ENCODE measurements at regions not wholly inside any gene's neighbourhood (a gene's known extent, or its start where the extent isn't known, plus 50 kb on each side); places are given as distances from the start of the nearest gene placed in this dataset.

DNA sequence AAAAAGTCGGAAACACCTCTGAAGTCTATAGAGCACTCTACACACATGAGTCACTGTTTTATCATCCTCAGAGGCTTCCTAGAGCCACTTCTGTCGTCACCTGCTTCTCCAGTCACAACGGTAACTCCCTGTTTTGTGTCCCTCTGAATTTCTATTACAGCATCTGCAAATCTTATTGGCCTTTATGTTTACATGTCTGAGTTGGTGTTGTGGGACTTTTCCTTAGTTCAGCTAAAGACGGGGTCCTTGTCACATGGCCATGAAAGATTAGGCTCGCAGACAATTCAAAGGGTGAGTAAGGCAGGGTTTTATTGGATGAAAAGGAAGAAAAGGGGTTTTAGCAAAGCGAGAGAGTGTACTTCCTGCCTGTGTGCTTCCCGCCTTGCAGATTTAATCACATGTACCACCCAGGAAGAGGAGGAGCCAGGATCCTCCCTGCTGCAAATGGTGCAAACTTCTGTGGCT, 185.6 kb downstream of the LPIN1 start:
- no peak overlapping the region for H3K4me2 ChIP-seq (ENCODE audit: control insufficient read depth, extremely low read depth, insufficient read depth, low read depth, low read length)
- H3K79me2 ChIP-seq (ENCODE audit: control insufficient read depth, insufficient read depth, low read length), result no peaks in the 10 kb centered on the region
- H3K27me3 ChIP-seq (ENCODE audit: control insufficient read depth, extremely low read depth, insufficient read depth, low read length), result no peaks in the 10 kb centered on the region
- no peaks in the 10 kb centered on the region for H3K9me1 ChIP-seq (ENCODE audit: control insufficient read depth, extremely low read depth, insufficient read depth, low read length)
- no peaks in the 10 kb centered on the region for H3K4me1 ChIP-seq (ENCODE audit: control insufficient read depth, extremely low read depth, insufficient read depth, low read length)
- dilution Hi-C loops (cut with MboI; ENCODE audit: extremely low pct_ligation_motif_present, low sequenced_read_pairs), result no loop called here
- no peaks in the 10 kb centered on the region for H4K20me1 ChIP-seq (ENCODE audit: control insufficient read depth, extremely low read depth, insufficient read depth, low read length)
- no peak overlapping the region for H3K27ac ChIP-seq (ENCODE audit: control insufficient read depth, insufficient read depth, low read length)
- H2AFZ ChIP-seq (ENCODE audit: control insufficient read depth, low read length), result no peak overlapping the region
- no peaks in the 10 kb centered on the region for H3K9me3 ChIP-seq (ENCODE audit: control insufficient read depth, low read depth, low read length)
- no peak overlapping the region for H3K4me3 ChIP-seq (ENCODE audit: control insufficient read depth in 2 of 3, extremely low read depth in 1 of 3, insufficient read depth in 2 of 3, low read depth in 1 of 3, low read length in 3 of 3)
- DNase-seq (ENCODE audit: low read depth, low spot score), result no peak
- H3K9ac ChIP-seq (ENCODE audit: control insufficient read depth, extremely low read depth, insufficient read depth, low read length), result no peak overlapping the region
- no peak for FAIRE-seq
- H3K36me3 ChIP-seq (ENCODE audit: control insufficient read depth in 2 of 2, extremely low read depth in 1 of 2, insufficient read depth in 2 of 2, low read length in 2 of 2), result no peaks in the 10 kb centered on the region
- TF ChIP-seq EZH2 (IDR thresholded peaks at IDR 0.05; ENCODE audit: low read length), result no peak
- TF ChIP-seq, protein P1, sequence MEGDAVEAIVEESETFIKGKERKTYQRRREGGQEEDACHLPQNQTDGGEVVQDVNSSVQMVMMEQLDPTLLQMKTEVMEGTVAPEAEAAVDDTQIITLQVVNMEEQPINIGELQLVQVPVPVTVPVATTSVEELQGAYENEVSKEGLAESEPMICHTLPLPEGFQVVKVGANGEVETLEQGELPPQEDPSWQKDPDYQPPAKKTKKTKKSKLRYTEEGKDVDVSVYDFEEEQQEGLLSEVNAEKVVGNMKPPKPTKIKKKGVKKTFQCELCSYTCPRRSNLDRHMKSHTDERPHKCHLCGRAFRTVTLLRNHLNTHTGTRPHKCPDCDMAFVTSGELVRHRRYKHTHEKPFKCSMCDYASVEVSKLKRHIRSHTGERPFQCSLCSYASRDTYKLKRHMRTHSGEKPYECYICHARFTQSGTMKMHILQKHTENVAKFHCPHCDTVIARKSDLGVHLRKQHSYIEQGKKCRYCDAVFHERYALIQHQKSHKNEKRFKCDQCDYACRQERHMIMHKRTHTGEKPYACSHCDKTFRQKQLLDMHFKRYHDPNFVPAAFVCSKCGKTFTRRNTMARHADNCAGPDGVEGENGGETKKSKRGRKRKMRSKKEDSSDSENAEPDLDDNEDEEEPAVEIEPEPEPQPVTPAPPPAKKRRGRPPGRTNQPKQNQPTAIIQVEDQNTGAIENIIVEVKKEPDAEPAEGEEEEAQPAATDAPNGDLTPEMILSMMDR (optimal IDR thresholded peaks at IDR 0.05 in 1 of 3, IDR thresholded peaks at IDR 0.05 in 1 of 3, conservative IDR thresholded peaks at IDR 0.05 in 1 of 3; ENCODE audit: extremely low read depth in 1 of 3, insufficient read depth in 2 of 3, low read length in 3 of 3), result no peak

DNA sequence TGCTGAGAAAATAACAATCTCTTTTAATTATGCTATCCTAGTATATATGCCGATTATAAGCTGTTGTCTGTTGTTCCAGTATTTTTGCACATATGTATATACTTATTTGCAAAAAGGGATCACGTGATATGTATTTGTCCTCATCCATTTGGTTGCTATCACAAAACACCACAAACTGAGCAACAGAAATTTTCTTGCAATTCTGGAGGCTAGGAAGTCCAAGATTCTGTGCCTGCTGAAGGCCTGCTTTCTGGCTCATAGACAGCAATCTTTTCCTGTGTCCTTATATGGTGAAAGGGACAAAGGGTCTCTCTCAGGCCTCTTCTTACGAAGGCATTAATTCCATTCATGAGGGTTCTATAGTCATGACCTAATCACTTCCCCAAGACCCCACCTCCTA, 186.5 kb downstream of the LPIN1 start:
- TF ChIP-seq, protein P1 (optimal IDR thresholded peaks at IDR 0.05 in 1 of 3, IDR thresholded peaks at IDR 0.05 in 1 of 3, conservative IDR thresholded peaks at IDR 0.05 in 1 of 3; ENCODE audit: extremely low read depth in 1 of 3, insufficient read depth in 2 of 3, low read length in 3 of 3), result no peak
- no peak for TF ChIP-seq EZH2 (IDR thresholded peaks at IDR 0.05; ENCODE audit: low read length)
- FAIRE-seq (no peak), DNase-seq (ENCODE audit: low read depth, low spot score) (no peak)
- Histone ChIP-seq H4K20me1 (ENCODE audit: control insufficient read depth, extremely low read depth, insufficient read depth, low read length) (no peaks in the 10 kb centered on the region), H3K27me3 (ENCODE audit: control insufficient read depth, extremely low read depth, insufficient read depth, low read length) (no peaks in the 10 kb centered on the region), H2AFZ (ENCODE audit: control insufficient read depth, low read length) (no peak overlapping the region), H3K4me3 (ENCODE audit: control insufficient read depth in 2 of 3, extremely low read depth in 1 of 3, insufficient read depth in 2 of 3, low read depth in 1 of 3, low read length in 3 of 3) (no peak overlapping the region), H3K9ac (ENCODE audit: control insufficient read depth, extremely low read depth, insufficient read depth, low read length) (no peak overlapping the region), H3K9me3 (ENCODE audit: control insufficient read depth, low read depth, low read length) (no peaks in the 10 kb centered on the region), H3K4me1 (ENCODE audit: control insufficient read depth, extremely low read depth, insufficient read depth, low read length) (peaks cover 5% of the 10 kb centered on the region), H3K9me1 (ENCODE audit: control insufficient read depth, extremely low read depth, insufficient read depth, low read length) (no peaks in the 10 kb centered on the region), H3K4me2 (ENCODE audit: control insufficient read depth, extremely low read depth, insufficient read depth, low read depth, low read length) (no peak overlapping the region), H3K36me3 (ENCODE audit: control insufficient read depth in 2 of 2, extremely low read depth in 1 of 2, insufficient read depth in 2 of 2, low read length in 2 of 2) (no peaks in the 10 kb centered on the region), H3K79me2 (ENCODE audit: control insufficient read depth, insufficient read depth, low read length) (no peaks in the 10 kb centered on the region), H3K27ac (ENCODE audit: control insufficient read depth, insufficient read depth, low read length) (no peak overlapping the region)
- dilution Hi-C loops (cut with MboI; ENCODE audit: extremely low pct_ligation_motif_present, low sequenced_read_pairs), result no loop called here
